ENCODE measurements at regions not wholly inside any gene's neighbourhood (a gene's known extent, or its start where the extent isn't known, plus 50 kb on each side); places are given as distances from the start of the nearest gene placed in this dataset.

DNA sequence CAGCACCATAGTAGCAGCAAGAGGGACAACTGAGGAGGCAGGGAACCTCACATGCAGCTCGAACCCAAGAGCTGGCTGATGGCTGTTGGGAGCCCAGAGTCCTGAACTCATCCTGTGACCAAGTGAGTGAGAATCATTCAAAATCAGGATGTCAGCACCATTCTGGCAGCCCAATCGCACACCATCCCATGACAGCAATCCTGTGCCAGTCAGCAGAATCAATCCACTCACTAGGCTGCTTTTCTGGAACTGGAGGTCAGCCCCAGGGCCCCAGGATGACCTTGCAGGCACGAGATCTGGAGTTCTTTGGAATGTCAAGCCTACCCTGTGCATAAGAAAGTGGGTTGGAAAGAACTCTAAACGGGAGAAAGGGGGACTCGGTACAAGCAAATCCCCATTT lies 67.8 kb upstream of the TAF11L2 start:
- ATAC-seq (ENCODE audit: low read depth) (no peak), DNase-seq (no peak)
- Histone ChIP-seq H3K4me2 (ENCODE audit: low read depth, low read length) (no peak overlapping the region), H3K18ac (ENCODE audit: low read depth, low read length) (no peak overlapping the region), H3K23ac (ENCODE audit: low read depth, low read length) (no peak overlapping the region), H3K4me3 (ENCODE audit: insufficient read depth, low read depth, low read length) (no peak overlapping the region), H2AK5ac (ENCODE audit: low read depth, low read length) (no peak overlapping the region), H3K9ac (ENCODE audit: low read depth, low read length) (no peak overlapping the region), H2BK15ac (ENCODE audit: low read depth, low read length) (no peak overlapping the region), H3K27me3 (ENCODE audit: control insufficient read depth, insufficient read depth, low read length) (peaks cover 5% of the 10 kb centered on the region), H4K5ac (ENCODE audit: low read depth, low read length) (no peak overlapping the region), H4K20me1 (ENCODE audit: insufficient read depth, low read length) (no peaks in the 10 kb centered on the region), H3K9me3 (ENCODE audit: control insufficient read depth, insufficient read depth, low read length) (no peaks in the 10 kb centered on the region), H4K91ac (ENCODE audit: insufficient read depth, low read depth, low read length) (no peak overlapping the region), H3K79me1 (ENCODE audit: low read depth in 1 of 2, low read length in 2 of 2) (no peaks in the 10 kb centered on the region), H3K9me1 (ENCODE audit: insufficient read depth, low read length) (no peaks in the 10 kb centered on the region), H2BK5ac (ENCODE audit: low read depth, low read length, poor library complexity, severe bottlenecking) (no peak overlapping the region), H2AK9ac (replicated peaks; ENCODE audit: low read depth, low read length, poor library complexity) (no peak overlapping the region), H4K8ac (ENCODE audit: low read depth in 2 of 2, low read length in 2 of 2) (no peak overlapping the region), H2BK20ac (ENCODE audit: low read depth, low read length) (no peak overlapping the region), H2AFZ (replicated peaks; ENCODE audit: low read length, poor library complexity) (peak overlapping the region; percentile 28), H3K56ac (ENCODE audit: extremely low read depth, insufficient read depth, low read length) (no peak overlapping the region), H3K27ac (ENCODE audit: insufficient read depth, low read length) (no peak overlapping the region), H3K4ac (ENCODE audit: low read depth, low read length) (no peak overlapping the region), H3K14ac (replicated peaks; ENCODE audit: low read depth, low read length) (no peak overlapping the region), H2BK120ac (ENCODE audit: low read depth, low read length) (no peak overlapping the region), H3K36me3 (ENCODE audit: control insufficient read depth, insufficient read depth, low read length) (no peaks in the 10 kb centered on the region), H3K4me1 (ENCODE audit: control insufficient read depth, insufficient read depth, low read length) (peaks cover 3% of the 10 kb centered on the region)
- WGBS, 2 experiments (ENCODE audit: extremely low coverage in 2 of 2, insufficient read length in 1 of 2) = 83% methylated on average over 1 of the region's 5 CpGs; no CpG with 5 or more reads in 1 of the 2 experiments
- dilution Hi-C loops (cut with HindIII; ENCODE audit: low sequenced_read_pairs, unreplicated experiment) = no loop called here
- CTCF ChIA-PET = no interaction called here
- TF ChIP-seq SMC3 (IDR thresholded peaks at IDR 0.05; ENCODE audit: low read depth, low read length) (no peak), RAD21 (IDR thresholded peaks at IDR 0.05; ENCODE audit: low read length) (no peak), CEBPB (IDR thresholded peaks at IDR 0.05; ENCODE audit: low read depth, low read length) (no peak)
- BruUV-seq (replicated peaks) = no TSS peak
- intact Hi-C loops (cut with micrococcal nuclease) = no loop called here
- in situ Hi-C loops (cut with MboI; ENCODE audit: low sequenced_read_pairs) = no loop called here
- POLR2A ChIA-PET (ENCODE audit: unreplicated experiment) = no interaction called here

All from IMR-90 (cell line).